WTC11 (cell line): ENCODE measurements at regions not wholly inside any gene's neighbourhood (a gene's known extent, or its start where the extent isn't known, plus 50 kb on each side); places are given as distances from the start of the nearest gene placed in this dataset.

Experiments
- ATAC-seq: fragments of 200-7000 bp; cut with Tn5 transposase; 2 replicates; pipeline ENCODE4 v1.10.0; 2021; ENCODE audit warnings: mild to moderate bottlenecking, moderate library complexity
- CTCF ChIA-PET: fragments of 300-600 bp; sonication (Branson Sonifier 250); formaldehyde crosslinking; loops from one replicate; lab custom pipeline; 2021; ENCODE audit warnings: antibody characterized with exemption; lab: Charles Lee
- POLR2A ChIA-PET: fragments of 350-600 bp; sonication (Branson Sonifier 250); formaldehyde crosslinking; loops from one replicate; lab custom pipeline; 2021; ENCODE audit warnings: antibody characterized with exemption; lab: Charles Lee
- DNase-seq: peaks from one replicate; pipeline ENCODE4 v3.0.0; 2021; ENCODE audit warnings: low spot score
- H3K27ac Mint-ChIP-seq: 2 replicates; pipeline ENCODE4 v1.8.0; 2021; ENCODE audit warnings: mixed read lengths
- H3K27me3 Mint-ChIP-seq: 2 replicates; pipeline ENCODE4 v1.8.0; 2021; ENCODE audit warnings: low read depth, mild to moderate bottlenecking, moderate library complexity, mixed read lengths
- H3K36me3 Mint-ChIP-seq: 2 replicates; pipeline ENCODE4 v1.8.0; 2021; ENCODE audit warnings: mixed read lengths
- H3K4me1 Mint-ChIP-seq: 2 replicates; pipeline ENCODE4 v1.8.0; 2022; ENCODE audit warnings: mixed read lengths
- H3K4me3 Mint-ChIP-seq: 2 replicates; pipeline ENCODE4 v1.8.0; 2021; ENCODE audit warnings: mild to moderate bottlenecking, moderate library complexity, mixed read lengths
- H3K9me3 Mint-ChIP-seq: 2 replicates; pipeline ENCODE4 v1.8.0; 2021; ENCODE audit warnings: mixed read lengths
- CREB1 ChIP-seq: sonication (generic); formaldehyde crosslinking; IDR thresholded peaks from 2 replicates; pipeline ENCODE4 v1.8.0; 2023; ENCODE audit warnings: mild to moderate bottlenecking, missing genetic modification reagents
- CREM ChIP-seq: sonication (generic); formaldehyde crosslinking; IDR thresholded peaks from 2 replicates; pipeline ENCODE4 v1.8.1; 2022; ENCODE audit warnings: mild to moderate bottlenecking, missing genetic modification reagents, moderate library complexity
- FOXK1 ChIP-seq: sonication (generic); formaldehyde crosslinking; IDR thresholded peaks from 2 replicates; pipeline ENCODE4 v1.8.0; 2022; ENCODE audit warnings: mild to moderate bottlenecking, moderate library complexity, missing genetic modification reagents
- IRF2 ChIP-seq: sonication (generic); formaldehyde crosslinking; IDR thresholded peaks from 2 replicates; pipeline ENCODE4 v1.8.0; 2022; ENCODE audit warnings: low read depth, missing genetic modification reagents, borderline replicate concordance
- JUN ChIP-seq: sonication (generic); formaldehyde crosslinking; IDR thresholded peaks from 2 replicates; pipeline ENCODE4 v1.8.0; 2023; ENCODE audit warnings: mild to moderate bottlenecking, missing genetic modification reagents
- KAT7 ChIP-seq: sonication (generic); formaldehyde crosslinking; IDR thresholded peaks from 2 replicates; pipeline ENCODE4 v1.8.1; 2023; ENCODE audit warnings: missing genetic modification reagents, mild to moderate bottlenecking, borderline replicate concordance
- MXD4 ChIP-seq: fragments of 250-450 bp; sonication (Bioruptor Pico); IDR thresholded peaks from 2 replicates; pipeline ENCODE4 v1.8.0; 2021; ENCODE audit warnings: mild to moderate bottlenecking, moderate library complexity, borderline replicate concordance
- NR1H2 ChIP-seq: sonication (generic); formaldehyde crosslinking; IDR thresholded peaks from 2 replicates; pipeline ENCODE4 v1.9.0; 2021; ENCODE audit warnings: mild to moderate bottlenecking, moderate library complexity, missing genetic modification reagents
- NR3C1 ChIP-seq: sonication (generic); formaldehyde crosslinking; conservative IDR thresholded peaks from 2 replicates; pipeline ENCODE4 v1.8.1; 2023; ENCODE audit warnings: low read depth, mild to moderate bottlenecking, missing genetic modification reagents
- SOX15 ChIP-seq: fragments of 250-450 bp; sonication (Bioruptor Pico); IDR thresholded peaks from 2 replicates; pipeline ENCODE4 v1.9.0; 2021; ENCODE audit warnings: mild to moderate bottlenecking
- ZNF138 ChIP-seq: sonication (generic); formaldehyde crosslinking; conservative IDR thresholded peaks from 2 replicates; pipeline ENCODE4 v1.8.1; 2022; ENCODE audit warnings: mild to moderate bottlenecking, moderate library complexity, missing genetic modification reagents
- ZNF219 ChIP-seq: sonication (generic); formaldehyde crosslinking; IDR thresholded peaks from 2 replicates; pipeline ENCODE4 v1.8.0; 2023; ENCODE audit warnings: missing genetic modification reagents, mild to moderate bottlenecking, borderline replicate concordance
- TF ChIP-seq, protein P1 (sequence below): sonication (generic); formaldehyde crosslinking; IDR thresholded peaks from 2 replicates; pipeline ENCODE4 v1.8.1; 2022; ENCODE audit warnings: missing genetic modification reagents, borderline replicate concordance
- TF ChIP-seq, protein P2 (sequence below): sonication (generic); formaldehyde crosslinking; IDR thresholded peaks from 2 replicates; pipeline ENCODE4 v1.8.1; 2022; ENCODE audit warnings: low read depth, missing genetic modification reagents, borderline replicate concordance
- TF ChIP-seq, protein P3 (sequence below): sonication (generic); formaldehyde crosslinking; IDR thresholded peaks from 2 replicates; pipeline ENCODE4 v1.8.0; 2023; ENCODE audit warnings: mild to moderate bottlenecking, missing genetic modification reagents
- TF ChIP-seq, protein P4 (sequence below): fragments of 250-450 bp; sonication (Bioruptor Pico); IDR thresholded peaks from 2 replicates; pipeline ENCODE4 v1.9.0; 2021; ENCODE audit warnings: mild to moderate bottlenecking
- TF ChIP-seq, protein P5 (sequence below): sonication (generic); formaldehyde crosslinking; IDR thresholded peaks from 2 replicates; pipeline ENCODE4 v1.8.1; 2023; ENCODE audit warnings: mild to moderate bottlenecking, missing genetic modification reagents, borderline replicate concordance
- TF ChIP-seq, protein P6 (sequence below): sonication (generic); formaldehyde crosslinking; IDR thresholded peaks from 2 replicates; pipeline ENCODE4 v1.8.1; 2022; ENCODE audit warnings: mild to moderate bottlenecking, missing genetic modification reagents, moderate library complexity, borderline replicate concordance

DNA sequence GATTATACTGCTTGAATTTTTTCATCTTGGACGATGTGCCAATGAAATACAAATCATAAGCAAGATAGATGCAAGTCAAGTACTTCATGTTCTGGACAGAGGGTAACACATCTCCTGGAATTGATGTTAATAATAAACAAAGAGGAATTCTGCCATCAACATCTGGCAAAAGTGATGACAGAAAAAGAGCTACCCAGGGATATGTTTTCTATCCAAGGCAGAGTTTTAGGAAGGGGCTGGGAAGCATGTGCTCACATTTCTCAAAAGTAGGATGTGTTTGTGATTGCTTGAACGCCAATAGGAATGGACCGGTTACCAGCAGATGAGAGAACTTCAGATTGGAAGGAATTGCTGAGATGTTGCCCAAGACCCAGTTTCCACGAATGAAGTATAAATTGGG, 242.6 kb upstream of the AGTR1 start (continued):
- TF ChIP-seq, protein P1, sequence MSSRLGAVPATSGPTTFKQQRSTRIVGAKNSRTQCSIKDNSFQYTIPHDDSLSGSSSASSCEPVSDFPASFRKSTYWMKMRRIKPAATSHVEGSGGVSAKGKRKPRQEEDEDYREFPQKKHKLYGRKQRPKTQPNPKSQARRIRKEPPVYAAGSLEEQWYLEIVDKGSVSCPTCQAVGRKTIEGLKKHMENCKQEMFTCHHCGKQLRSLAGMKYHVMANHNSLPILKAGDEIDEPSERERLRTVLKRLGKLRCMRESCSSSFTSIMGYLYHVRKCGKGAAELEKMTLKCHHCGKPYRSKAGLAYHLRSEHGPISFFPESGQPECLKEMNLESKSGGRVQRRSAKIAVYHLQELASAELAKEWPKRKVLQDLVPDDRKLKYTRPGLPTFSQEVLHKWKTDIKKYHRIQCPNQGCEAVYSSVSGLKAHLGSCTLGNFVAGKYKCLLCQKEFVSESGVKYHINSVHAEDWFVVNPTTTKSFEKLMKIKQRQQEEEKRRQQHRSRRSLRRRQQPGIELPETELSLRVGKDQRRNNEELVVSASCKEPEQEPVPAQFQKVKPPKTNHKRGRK = no peak
- TF ChIP-seq IRF2 (CRISPR knock-in tag) (no peak), FOXK1 (CRISPR knock-in tag) (no peak), JUN (no peak), MXD4 (CRISPR knock-in tag) (no peak), KAT7 (CRISPR knock-in tag) (no peak), NR1H2 (no peak), ZNF138 (CRISPR knock-in tag) (no peak)
- TF ChIP-seq, protein P2, sequence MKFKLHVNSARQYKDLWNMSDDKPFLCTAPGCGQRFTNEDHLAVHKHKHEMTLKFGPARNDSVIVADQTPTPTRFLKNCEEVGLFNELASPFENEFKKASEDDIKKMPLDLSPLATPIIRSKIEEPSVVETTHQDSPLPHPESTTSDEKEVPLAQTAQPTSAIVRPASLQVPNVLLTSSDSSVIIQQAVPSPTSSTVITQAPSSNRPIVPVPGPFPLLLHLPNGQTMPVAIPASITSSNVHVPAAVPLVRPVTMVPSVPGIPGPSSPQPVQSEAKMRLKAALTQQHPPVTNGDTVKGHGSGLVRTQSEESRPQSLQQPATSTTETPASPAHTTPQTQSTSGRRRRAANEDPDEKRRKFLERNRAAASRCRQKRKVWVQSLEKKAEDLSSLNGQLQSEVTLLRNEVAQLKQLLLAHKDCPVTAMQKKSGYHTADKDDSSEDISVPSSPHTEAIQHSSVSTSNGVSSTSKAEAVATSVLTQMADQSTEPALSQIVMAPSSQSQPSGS (CRISPR knock-in tag) = no peak
- TF ChIP-seq, protein P3, sequence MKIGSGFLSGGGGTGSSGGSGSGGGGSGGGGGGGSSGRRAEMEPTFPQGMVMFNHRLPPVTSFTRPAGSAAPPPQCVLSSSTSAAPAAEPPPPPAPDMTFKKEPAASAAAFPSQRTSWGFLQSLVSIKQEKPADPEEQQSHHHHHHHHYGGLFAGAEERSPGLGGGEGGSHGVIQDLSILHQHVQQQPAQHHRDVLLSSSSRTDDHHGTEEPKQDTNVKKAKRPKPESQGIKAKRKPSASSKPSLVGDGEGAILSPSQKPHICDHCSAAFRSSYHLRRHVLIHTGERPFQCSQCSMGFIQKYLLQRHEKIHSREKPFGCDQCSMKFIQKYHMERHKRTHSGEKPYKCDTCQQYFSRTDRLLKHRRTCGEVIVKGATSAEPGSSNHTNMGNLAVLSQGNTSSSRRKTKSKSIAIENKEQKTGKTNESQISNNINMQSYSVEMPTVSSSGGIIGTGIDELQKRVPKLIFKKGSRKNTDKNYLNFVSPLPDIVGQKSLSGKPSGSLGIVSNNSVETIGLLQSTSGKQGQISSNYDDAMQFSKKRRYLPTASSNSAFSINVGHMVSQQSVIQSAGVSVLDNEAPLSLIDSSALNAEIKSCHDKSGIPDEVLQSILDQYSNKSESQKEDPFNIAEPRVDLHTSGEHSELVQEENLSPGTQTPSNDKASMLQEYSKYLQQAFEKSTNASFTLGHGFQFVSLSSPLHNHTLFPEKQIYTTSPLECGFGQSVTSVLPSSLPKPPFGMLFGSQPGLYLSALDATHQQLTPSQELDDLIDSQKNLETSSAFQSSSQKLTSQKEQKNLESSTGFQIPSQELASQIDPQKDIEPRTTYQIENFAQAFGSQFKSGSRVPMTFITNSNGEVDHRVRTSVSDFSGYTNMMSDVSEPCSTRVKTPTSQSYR (CRISPR knock-in tag) = no peak
- TF ChIP-seq, protein P4, sequence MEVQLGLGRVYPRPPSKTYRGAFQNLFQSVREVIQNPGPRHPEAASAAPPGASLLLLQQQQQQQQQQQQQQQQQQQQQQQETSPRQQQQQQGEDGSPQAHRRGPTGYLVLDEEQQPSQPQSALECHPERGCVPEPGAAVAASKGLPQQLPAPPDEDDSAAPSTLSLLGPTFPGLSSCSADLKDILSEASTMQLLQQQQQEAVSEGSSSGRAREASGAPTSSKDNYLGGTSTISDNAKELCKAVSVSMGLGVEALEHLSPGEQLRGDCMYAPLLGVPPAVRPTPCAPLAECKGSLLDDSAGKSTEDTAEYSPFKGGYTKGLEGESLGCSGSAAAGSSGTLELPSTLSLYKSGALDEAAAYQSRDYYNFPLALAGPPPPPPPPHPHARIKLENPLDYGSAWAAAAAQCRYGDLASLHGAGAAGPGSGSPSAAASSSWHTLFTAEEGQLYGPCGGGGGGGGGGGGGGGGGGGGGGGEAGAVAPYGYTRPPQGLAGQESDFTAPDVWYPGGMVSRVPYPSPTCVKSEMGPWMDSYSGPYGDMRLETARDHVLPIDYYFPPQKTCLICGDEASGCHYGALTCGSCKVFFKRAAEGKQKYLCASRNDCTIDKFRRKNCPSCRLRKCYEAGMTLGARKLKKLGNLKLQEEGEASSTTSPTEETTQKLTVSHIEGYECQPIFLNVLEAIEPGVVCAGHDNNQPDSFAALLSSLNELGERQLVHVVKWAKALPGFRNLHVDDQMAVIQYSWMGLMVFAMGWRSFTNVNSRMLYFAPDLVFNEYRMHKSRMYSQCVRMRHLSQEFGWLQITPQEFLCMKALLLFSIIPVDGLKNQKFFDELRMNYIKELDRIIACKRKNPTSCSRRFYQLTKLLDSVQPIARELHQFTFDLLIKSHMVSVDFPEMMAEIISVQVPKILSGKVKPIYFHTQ (CRISPR knock-in tag) = no peak
- TF ChIP-seq, all 79 proteins: peak for 0

DNA sequence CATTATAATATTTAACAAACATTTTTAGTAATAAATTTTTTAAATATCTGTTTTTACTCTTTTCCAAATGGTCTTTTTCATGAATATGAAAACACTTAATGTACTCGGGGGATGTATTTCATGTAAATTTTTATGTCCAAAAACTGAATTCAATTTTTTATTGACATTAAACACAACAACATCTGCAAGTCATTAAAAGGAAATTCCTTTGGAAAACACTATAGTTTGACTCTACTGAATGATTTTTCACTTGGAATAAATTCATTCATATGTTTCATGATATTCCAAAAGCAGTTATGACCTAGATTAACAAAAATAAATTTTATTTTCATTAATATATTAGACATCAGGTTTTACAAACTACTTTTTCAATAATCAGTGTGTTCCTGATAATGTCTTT, 239.8 kb upstream of the AGTR1 start:
- POLR2A ChIA-PET = no interaction called here
- ATAC-seq (no peak), DNase-seq (no peak)
- H3K27me3 Mint-ChIP-seq = no peaks in the 10 kb centered on the region
- no peaks in the 10 kb centered on the region for H3K4me1 Mint-ChIP-seq
- peaks cover 30% of the 10 kb centered on the region for H3K9me3 Mint-ChIP-seq
- peaks cover 10% of the 10 kb centered on the region for H3K36me3 Mint-ChIP-seq
- H3K27ac Mint-ChIP-seq = no peak overlapping the region
- CTCF ChIA-PET = no interaction called here
- no peak overlapping the region for H3K4me3 Mint-ChIP-seq
- TF ChIP-seq NR3C1 (CRISPR knock-in tag) (no peak), SOX15 (CRISPR knock-in tag) (no peak), KAT7 (CRISPR knock-in tag) (no peak), MXD4 (CRISPR knock-in tag) (no peak), ZNF219 (CRISPR knock-in tag) (no peak), CREB1 (no peak), CREM (CRISPR knock-in tag) (no peak)
- TF ChIP-seq, protein P5, sequence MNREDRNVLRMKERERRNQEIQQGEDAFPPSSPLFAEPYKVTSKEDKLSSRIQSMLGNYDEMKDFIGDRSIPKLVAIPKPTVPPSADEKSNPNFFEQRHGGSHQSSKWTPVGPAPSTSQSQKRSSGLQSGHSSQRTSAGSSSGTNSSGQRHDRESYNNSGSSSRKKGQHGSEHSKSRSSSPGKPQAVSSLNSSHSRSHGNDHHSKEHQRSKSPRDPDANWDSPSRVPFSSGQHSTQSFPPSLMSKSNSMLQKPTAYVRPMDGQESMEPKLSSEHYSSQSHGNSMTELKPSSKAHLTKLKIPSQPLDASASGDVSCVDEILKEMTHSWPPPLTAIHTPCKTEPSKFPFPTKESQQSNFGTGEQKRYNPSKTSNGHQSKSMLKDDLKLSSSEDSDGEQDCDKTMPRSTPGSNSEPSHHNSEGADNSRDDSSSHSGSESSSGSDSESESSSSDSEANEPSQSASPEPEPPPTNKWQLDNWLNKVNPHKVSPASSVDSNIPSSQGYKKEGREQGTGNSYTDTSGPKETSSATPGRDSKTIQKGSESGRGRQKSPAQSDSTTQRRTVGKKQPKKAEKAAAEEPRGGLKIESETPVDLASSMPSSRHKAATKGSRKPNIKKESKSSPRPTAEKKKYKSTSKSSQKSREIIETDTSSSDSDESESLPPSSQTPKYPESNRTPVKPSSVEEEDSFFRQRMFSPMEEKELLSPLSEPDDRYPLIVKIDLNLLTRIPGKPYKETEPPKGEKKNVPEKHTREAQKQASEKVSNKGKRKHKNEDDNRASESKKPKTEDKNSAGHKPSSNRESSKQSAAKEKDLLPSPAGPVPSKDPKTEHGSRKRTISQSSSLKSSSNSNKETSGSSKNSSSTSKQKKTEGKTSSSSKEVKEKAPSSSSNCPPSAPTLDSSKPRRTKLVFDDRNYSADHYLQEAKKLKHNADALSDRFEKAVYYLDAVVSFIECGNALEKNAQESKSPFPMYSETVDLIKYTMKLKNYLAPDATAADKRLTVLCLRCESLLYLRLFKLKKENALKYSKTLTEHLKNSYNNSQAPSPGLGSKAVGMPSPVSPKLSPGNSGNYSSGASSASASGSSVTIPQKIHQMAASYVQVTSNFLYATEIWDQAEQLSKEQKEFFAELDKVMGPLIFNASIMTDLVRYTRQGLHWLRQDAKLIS (CRISPR knock-in tag) = no peak
- TF ChIP-seq, protein P6, sequence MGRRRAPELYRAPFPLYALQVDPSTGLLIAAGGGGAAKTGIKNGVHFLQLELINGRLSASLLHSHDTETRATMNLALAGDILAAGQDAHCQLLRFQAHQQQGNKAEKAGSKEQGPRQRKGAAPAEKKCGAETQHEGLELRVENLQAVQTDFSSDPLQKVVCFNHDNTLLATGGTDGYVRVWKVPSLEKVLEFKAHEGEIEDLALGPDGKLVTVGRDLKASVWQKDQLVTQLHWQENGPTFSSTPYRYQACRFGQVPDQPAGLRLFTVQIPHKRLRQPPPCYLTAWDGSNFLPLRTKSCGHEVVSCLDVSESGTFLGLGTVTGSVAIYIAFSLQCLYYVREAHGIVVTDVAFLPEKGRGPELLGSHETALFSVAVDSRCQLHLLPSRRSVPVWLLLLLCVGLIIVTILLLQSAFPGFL (CRISPR knock-in tag) = no peak
- TF ChIP-seq, protein P4 (CRISPR knock-in tag) = no peak
